Spleen (tissue), 7 donors: ENCODE measurements at regions not wholly inside any gene's neighbourhood (a gene's known extent, or its start where the extent isn't known, plus 50 kb on each side); places are given as distances from the start of the nearest gene placed in this dataset.

Source experiments
- POLR2A ChIP-seq, 3 donors: fragments of 450-650 bp; IDR thresholded peaks; one replicate each; pipeline ENCODE4 v1.5.1; 2017; ENCODE audit warnings: antibody characterized with exemption in 3 of 3, mild to moderate bottlenecking in 1 of 3
- POLR2AphosphoS5 ChIP-seq, 3 donors: sonication (generic); formaldehyde crosslinking; IDR thresholded peaks; one replicate each; pipeline ENCODE4 v1.5.1; 2017; ENCODE audit warnings: antibody characterized with exemption in 3 of 3
- TF ChIP-seq, protein P1 (sequence below), 11 experiments: fragments of 200-600 bp in 7 of 11; fragments of 450-650 bp in 4 of 11; sonication (generic) in 4 of 11; IDR thresholded peaks in 8 of 11; conservative IDR thresholded peaks in 3 of 11; 1 replicate in 7 of 11; 2 replicates in 4 of 11; pipeline versions ENCODE4 v1.4.0 to v1.8.0; 2016 to 2021; ENCODE audit warnings: antibody characterized with exemption in 11 of 11, inconsistent platforms in 4 of 11, mild to moderate bottlenecking in 1 of 11
- donor health status: DM: no; HTN: no; CAD: no; lungs with moderate emphysema.
- donor health status: DM: no; HTN: no; CAD: no.
- donor health status: DM: no; HTN: no; CAD: no.

GRCh38 chr12:46443594-46444263 is 71.2 kb upstream of the SLC38A2 start:
- TF ChIP-seq, protein P1, sequence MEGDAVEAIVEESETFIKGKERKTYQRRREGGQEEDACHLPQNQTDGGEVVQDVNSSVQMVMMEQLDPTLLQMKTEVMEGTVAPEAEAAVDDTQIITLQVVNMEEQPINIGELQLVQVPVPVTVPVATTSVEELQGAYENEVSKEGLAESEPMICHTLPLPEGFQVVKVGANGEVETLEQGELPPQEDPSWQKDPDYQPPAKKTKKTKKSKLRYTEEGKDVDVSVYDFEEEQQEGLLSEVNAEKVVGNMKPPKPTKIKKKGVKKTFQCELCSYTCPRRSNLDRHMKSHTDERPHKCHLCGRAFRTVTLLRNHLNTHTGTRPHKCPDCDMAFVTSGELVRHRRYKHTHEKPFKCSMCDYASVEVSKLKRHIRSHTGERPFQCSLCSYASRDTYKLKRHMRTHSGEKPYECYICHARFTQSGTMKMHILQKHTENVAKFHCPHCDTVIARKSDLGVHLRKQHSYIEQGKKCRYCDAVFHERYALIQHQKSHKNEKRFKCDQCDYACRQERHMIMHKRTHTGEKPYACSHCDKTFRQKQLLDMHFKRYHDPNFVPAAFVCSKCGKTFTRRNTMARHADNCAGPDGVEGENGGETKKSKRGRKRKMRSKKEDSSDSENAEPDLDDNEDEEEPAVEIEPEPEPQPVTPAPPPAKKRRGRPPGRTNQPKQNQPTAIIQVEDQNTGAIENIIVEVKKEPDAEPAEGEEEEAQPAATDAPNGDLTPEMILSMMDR (IDR thresholded peaks at IDR 0.05 in 8 of 11, conservative IDR thresholded peaks at IDR 0.05 in 3 of 11): no peak
- TF ChIP-seq POLR2A (IDR thresholded peaks at IDR 0.05): no peak
- TF ChIP-seq POLR2AphosphoS5 (IDR thresholded peaks at IDR 0.05): no peak
